A549 (cell line): ENCODE measurements at regions not wholly inside any gene's neighbourhood (a gene's known extent, or its start where the extent isn't known, plus 50 kb on each side); places are given as distances from the start of the nearest gene placed in this dataset.

Experiments used
- ATAC-seq, 2 experiments: fragments of 200-7000 bp in 1 of 2; fragments of >200 bp in 1 of 2; cut with Nextera tagmentation in 1 of 2; cut with Tn5 transposase in 1 of 2; 3 replicates each; pipeline versions ENCODE4 v1.8.0 to v1.9.1; 2018 to 2020; ENCODE audit warnings: mild to moderate bottlenecking in 1 of 2, moderate library complexity in 1 of 2
- CTCF ChIA-PET: fragments of 300-600 bp; sonication (Branson Sonifier 250); formaldehyde crosslinking; extraction: SDS; loops from one replicate; lab custom pipeline; 2021; ENCODE audit warnings: antibody characterized with exemption, inconsistent platforms; lab: Yijun Ruan, JAX
- POLR2A ChIA-PET: fragments of 350-600 bp; formaldehyde crosslinking; extraction: SDS; loops from one replicate; lab custom pipeline; 2021; ENCODE audit warnings: antibody characterized with exemption, inconsistent platforms; lab: Yijun Ruan, JAX
- DNase-seq, 2 experiments: peaks; one replicate each; pipeline versions ENCODE4 v3.0.0 to v3.0.0-alpha.2; 2011 to 2016; ENCODE audit warnings: low read depth in 1 of 2, low spot score in 1 of 2
- FAIRE-seq: peaks from 2 replicates; lab custom pipeline; 2011; peaks lifted over from hg19 to GRCh38; lab: Jason Lieb, UNC
- H3K27ac ChIP-seq, 2 experiments: fragments of >200 bp; sonication (Bioruptor Twin); formaldehyde crosslinking; 3 replicates each; pipeline ENCODE4 v1.5.1; 2016 to 2017
- H3K4me1 ChIP-seq: fragments of >200 bp; sonication (Bioruptor Twin); formaldehyde crosslinking; 3 replicates; pipeline ENCODE4 v1.6.1; 2016
- H3K4me2 ChIP-seq: fragments of >200 bp; sonication (Bioruptor Twin); formaldehyde crosslinking; 3 replicates; pipeline ENCODE4 v1.6.1; 2016
- H3K4me3 ChIP-seq: fragments of >200 bp; sonication (Bioruptor Twin); formaldehyde crosslinking; 3 replicates; pipeline ENCODE4 v1.5.1; 2016
- H3K9me3 ChIP-seq: fragments of >200 bp; sonication (Bioruptor Twin); formaldehyde crosslinking; 3 replicates; pipeline ENCODE4 v1.6.1; 2016
- CHD2 ChIP-seq: fragments of 150-350 bp; IDR thresholded peaks from 2 replicates; pipeline ENCODE4 v1.6.1; 2014; ENCODE audit warnings: low read length; ENCODE audit not compliant: partially characterized antibody
- EHF ChIP-seq: fragments of 250-450 bp; sonication (Bioruptor Pico); IDR thresholded peaks from 2 replicates; pipeline ENCODE4 v1.5.0; 2020; ENCODE audit warnings: mild to moderate bottlenecking
- EHMT2 ChIP-seq: fragments of 200-600 bp; sonication (generic); IDR thresholded peaks from 2 replicates; pipeline ENCODE4 v1.6.1; 2016; ENCODE audit warnings: antibody characterized with exemption, low read depth, mild to moderate bottlenecking, moderate library complexity
- EP300 ChIP-seq, 2 experiments: fragments of >200 bp; sonication (Bioruptor Twin); formaldehyde crosslinking; IDR thresholded peaks; 2 replicates in 1 of 2; 3 replicates in 1 of 2; pipeline ENCODE4 v1.6.1; 2016 to 2017
- FOSL2 ChIP-seq, 2 experiments: fragments of 450-650 bp in 1 of 2; fragments of >200 bp in 1 of 2; sonication (Bioruptor Twin) in 1 of 2; formaldehyde crosslinking; IDR thresholded peaks; 2 replicates each; pipeline versions ENCODE4 v1.5.0 to v1.6.1; 2016 to 2020; ENCODE audit warnings: mild to moderate bottlenecking in 1 of 2, moderate library complexity in 1 of 2
- HES2 ChIP-seq: fragments of >200 bp; sonication (Bioruptor Twin); formaldehyde crosslinking; IDR thresholded peaks from 2 replicates; pipeline ENCODE4 v1.6.1; 2016
- HOXA7 ChIP-seq: fragments of 250-450 bp; sonication (Bioruptor Pico); IDR thresholded peaks from 2 replicates; pipeline ENCODE4 v1.5.0; 2020; ENCODE audit warnings: mild to moderate bottlenecking, moderate library complexity
- KDM1A ChIP-seq: fragments of 200-600 bp; sonication (generic); IDR thresholded peaks from 2 replicates; pipeline ENCODE4 v1.6.1; 2016; ENCODE audit warnings: low read depth, mild to moderate bottlenecking
- KDM5A ChIP-seq: fragments of 200-600 bp; sonication (generic); IDR thresholded peaks from 2 replicates; pipeline ENCODE4 v1.6.1; 2016; ENCODE audit warnings: antibody characterized with exemption, mild to moderate bottlenecking
- MAFK ChIP-seq: fragments of 450-650 bp; IDR thresholded peaks from 2 replicates; pipeline ENCODE4 v1.6.1; 2014; ENCODE audit not compliant: partially characterized antibody
- MAZ ChIP-seq: fragments of 150-350 bp; IDR thresholded peaks from 2 replicates; pipeline ENCODE4 v1.6.1; 2014; ENCODE audit warnings: antibody characterized with exemption, low read depth, low read length, borderline replicate concordance
- NPAS2 ChIP-seq: fragments of 250-450 bp; sonication (Bioruptor Pico); IDR thresholded peaks from 2 replicates; pipeline ENCODE4 v1.8.0; 2022; ENCODE audit warnings: mild to moderate bottlenecking, moderate library complexity, borderline replicate concordance
- NR3C1 ChIP-seq: fragments of >200 bp; sonication (Bioruptor Twin); formaldehyde crosslinking; IDR thresholded peaks from 3 replicates; pipeline ENCODE4 v1.6.1; 2017
- PBX3 ChIP-seq: IDR thresholded peaks from 2 replicates; pipeline ENCODE4 v1.6.1; 2012
- POLR2AphosphoS2 ChIP-seq: conservative IDR thresholded peaks from 2 replicates; pipeline ENCODE4 v1.6.1; 2012; ENCODE audit warnings: low read length, improper control_type of control experiment, inconsistent platforms
- RCOR1 ChIP-seq: fragments of 150-350 bp; IDR thresholded peaks from 2 replicates; pipeline ENCODE4 v1.6.1; 2014; ENCODE audit warnings: antibody characterized with exemption, low read length, low read depth
- REST ChIP-seq: fragments of 200-600 bp; sonication (generic); IDR thresholded peaks from 2 replicates; pipeline ENCODE4 v1.6.1; 2016; ENCODE audit warnings: antibody characterized with exemption, mild to moderate bottlenecking, moderate library complexity
- RNF2 ChIP-seq: fragments of 200-600 bp; sonication (generic); IDR thresholded peaks from 2 replicates; pipeline ENCODE4 v1.6.1; 2016; ENCODE audit warnings: low read depth, mild to moderate bottlenecking, antibody characterized with exemption, moderate library complexity, borderline replicate concordance
- TP53 ChIP-seq: fragments of 250-450 bp; sonication (Bioruptor Pico); IDR thresholded peaks from 2 replicates; pipeline ENCODE4 v1.5.0; 2021; ENCODE audit warnings: mild to moderate bottlenecking, moderate library complexity
- USF2 ChIP-seq: fragments of 450-650 bp; IDR thresholded peaks from 2 replicates; pipeline ENCODE4 v1.6.1; 2014; ENCODE audit warnings: antibody characterized with exemption
- ZSCAN20 ChIP-seq: fragments of 250-450 bp; sonication (Bioruptor Pico); IDR thresholded peaks from 2 replicates; pipeline ENCODE4 v1.8.0; 2022; ENCODE audit warnings: mild to moderate bottlenecking, moderate library complexity
- WGBS: methylation state at CpG from one replicate; pipeline ENCODE4 v1.1.6; 2017; ENCODE audit errors: missing lambda C conversion rate; 5-methylcytosine and 5-hydroxymethylcytosine counted together
- TF ChIP-seq, protein P1 (sequence below): fragments of 250-450 bp; sonication (Bioruptor Pico); IDR thresholded peaks from 2 replicates; pipeline ENCODE4 v1.5.0; 2021; ENCODE audit warnings: mild to moderate bottlenecking, moderate library complexity, borderline replicate concordance
- TF ChIP-seq, protein P2 (sequence below): fragments of >200 bp; sonication (Bioruptor Twin); formaldehyde crosslinking; IDR thresholded peaks from 3 replicates; pipeline ENCODE4 v1.6.1; 2016

- Histone ChIP-seq H3K9me3 (no peaks in the 10 kb centered on the region), H3K27ac (no peak overlapping the region), H3K4me2 (no peak overlapping the region), H3K4me1 (no peaks in the 10 kb centered on the region), H3K4me3 (no peak overlapping the region)
- no peak for TF ChIP-seq REST
- TF ChIP-seq CHD2, result no peak
- no peak for TF ChIP-seq POLR2AphosphoS2
- no peak for TF ChIP-seq EHMT2
- TF ChIP-seq HES2, result no peak
- ChIA-PET POLR2A (no interaction called here), CTCF (no interaction called here)
- ATAC-seq, result no peak
- WGBS, result 68% methylated on average over 6 of the region's 10 CpGs
- FAIRE-seq, result no peak
- no peak for DNase-seq
These were observed 116.3 kb upstream of the NECTIN1 start for GRCh38 chr11:119845305-119845704.

DNA sequence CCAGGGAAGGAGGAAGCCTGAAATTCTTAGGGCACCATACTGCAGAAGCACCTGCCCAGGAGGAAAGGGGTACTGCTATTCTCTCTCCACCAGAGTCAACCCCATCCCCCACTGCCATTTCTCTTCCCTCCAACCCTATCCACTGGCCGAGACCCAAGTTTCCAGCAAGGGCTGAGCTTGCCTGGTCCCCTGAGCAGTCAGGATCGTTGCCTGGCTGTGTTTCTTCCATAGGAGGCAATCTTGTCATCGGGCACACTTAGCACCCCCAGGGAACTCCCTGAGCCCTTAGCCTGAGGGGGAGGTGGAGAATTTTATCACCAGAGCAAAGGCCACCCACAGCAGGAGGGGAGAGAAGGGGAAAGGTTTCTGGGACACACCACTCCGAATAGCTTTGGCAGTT is 115.8 kb upstream of the NECTIN1 start:
- Histone ChIP-seq H3K4me2 (no peak overlapping the region), H3K9me3 (no peaks in the 10 kb centered on the region), H3K27ac (no peak overlapping the region), H3K4me1 (no peaks in the 10 kb centered on the region), H3K4me3 (no peak overlapping the region)
- WGBS, result 7% methylated on average over 4 of the region's 4 CpGs
- POLR2A ChIA-PET, result no interaction called here
- TF ChIP-seq NPAS2 (CRISPR knock-in tag), result no peak
- no peak for TF ChIP-seq KDM1A
- no peak for TF ChIP-seq ZSCAN20 (CRISPR knock-in tag)
- no peak for TF ChIP-seq USF2
- no peak for TF ChIP-seq PBX3
- no peak for TF ChIP-seq FOSL2 (IDR thresholded peaks at IDR 0.05)
- no peak for TF ChIP-seq FOSL2 (CRISPR knock-in tag; IDR thresholded peaks at IDR 0.05)
- TF ChIP-seq RCOR1, result no peak
- TF ChIP-seq TP53 (CRISPR knock-in tag), result no peak
- TF ChIP-seq KDM5A, result no peak
- TF ChIP-seq HOXA7 (CRISPR knock-in tag), result no peak
- TF ChIP-seq, protein P1, sequence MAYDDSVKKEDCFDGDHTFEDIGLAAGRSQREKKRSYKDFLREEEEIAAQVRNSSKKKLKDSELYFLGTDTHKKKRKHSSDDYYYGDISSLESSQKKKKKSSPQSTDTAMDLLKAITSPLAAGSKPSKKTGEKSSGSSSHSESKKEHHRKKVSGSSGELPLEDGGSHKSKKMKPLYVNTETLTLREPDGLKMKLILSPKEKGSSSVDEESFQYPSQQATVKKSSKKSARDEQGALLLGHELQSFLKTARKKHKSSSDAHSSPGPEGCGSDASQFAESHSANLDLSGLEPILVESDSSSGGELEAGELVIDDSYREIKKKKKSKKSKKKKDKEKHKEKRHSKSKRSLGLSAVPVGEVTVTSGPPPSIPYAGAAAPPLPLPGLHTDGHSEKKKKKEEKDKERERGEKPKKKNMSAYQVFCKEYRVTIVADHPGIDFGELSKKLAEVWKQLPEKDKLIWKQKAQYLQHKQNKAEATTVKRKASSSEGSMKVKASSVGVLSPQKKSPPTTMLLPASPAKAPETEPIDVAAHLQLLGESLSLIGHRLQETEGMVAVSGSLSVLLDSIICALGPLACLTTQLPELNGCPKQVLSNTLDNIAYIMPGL, result no peak
- TF ChIP-seq, protein P2, sequence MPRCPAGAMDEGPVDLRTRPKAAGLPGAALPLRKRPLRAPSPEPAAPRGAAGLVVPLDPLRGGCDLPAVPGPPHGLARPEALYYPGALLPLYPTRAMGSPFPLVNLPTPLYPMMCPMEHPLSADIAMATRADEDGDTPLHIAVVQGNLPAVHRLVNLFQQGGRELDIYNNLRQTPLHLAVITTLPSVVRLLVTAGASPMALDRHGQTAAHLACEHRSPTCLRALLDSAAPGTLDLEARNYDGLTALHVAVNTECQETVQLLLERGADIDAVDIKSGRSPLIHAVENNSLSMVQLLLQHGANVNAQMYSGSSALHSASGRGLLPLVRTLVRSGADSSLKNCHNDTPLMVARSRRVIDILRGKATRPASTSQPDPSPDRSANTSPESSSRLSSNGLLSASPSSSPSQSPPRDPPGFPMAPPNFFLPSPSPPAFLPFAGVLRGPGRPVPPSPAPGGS, result no peak
- no peak for TF ChIP-seq MAZ
- no peak for TF ChIP-seq NR3C1
- no peak for TF ChIP-seq RNF2
- no peak for TF ChIP-seq REST
- TF ChIP-seq MAFK, result no peak
- TF ChIP-seq EHF (CRISPR knock-in tag), result no peak
- TF ChIP-seq POLR2AphosphoS2, result no peak
- TF ChIP-seq EP300 (IDR thresholded peaks at IDR 0.05), result no peak
- CTCF ChIA-PET, result no interaction called here
- FAIRE-seq (no peak), ATAC-seq (no peak), DNase-seq (no peak)
